ENCODE measurements at regions not wholly inside any gene's neighbourhood (a gene's known extent, or its start where the extent isn't known, plus 50 kb on each side); places are given as distances from the start of the nearest gene placed in this dataset.

GRCh38 chr10:107548301-107548700 is 383.8 kb upstream of the SORCS1 start:
- Histone ChIP-seq H3K27ac (no peak overlapping the region), H3K4me2 (no peak overlapping the region), H3K9me3 (ENCODE audit: low read depth) (no peaks in the 10 kb centered on the region), H3K4me1 (ENCODE audit: insufficient read depth) (no peaks in the 10 kb centered on the region), H3K36me3 (replicated peaks; ENCODE audit: insufficient read depth, low read depth) (no peaks in the 10 kb centered on the region), H3K27me3 (no peaks in the 10 kb centered on the region), H3K79me2 (no peaks in the 10 kb centered on the region), H4K20me1 (ENCODE audit: insufficient read depth, poor library complexity, severe bottlenecking) (no peaks in the 10 kb centered on the region), H3K4me3 (no peak overlapping the region), H3K9me2 (replicated peaks; ENCODE audit: insufficient read depth) (no peaks in the 10 kb centered on the region), H2AFZ (no peak overlapping the region)
- no peak for DNase-seq (ENCODE audit: low spot score)
- WGBS (ENCODE audit: low lambda C conversion rate, missing lambda C conversion rate): 53% methylated on average over 4 of the region's 4 CpGs
- TF ChIP-seq EZH2 (IDR thresholded peaks at IDR 0.05; ENCODE audit: borderline replicate concordance) (no peak), CTCF (IDR thresholded peaks at IDR 0.05; ENCODE audit: poor library complexity) (no peak), EZH2phosphoT487 (IDR thresholded peaks at IDR 0.05; ENCODE audit: low read depth, severe bottlenecking, unreplicated experiment) (no peak)

DNA sequence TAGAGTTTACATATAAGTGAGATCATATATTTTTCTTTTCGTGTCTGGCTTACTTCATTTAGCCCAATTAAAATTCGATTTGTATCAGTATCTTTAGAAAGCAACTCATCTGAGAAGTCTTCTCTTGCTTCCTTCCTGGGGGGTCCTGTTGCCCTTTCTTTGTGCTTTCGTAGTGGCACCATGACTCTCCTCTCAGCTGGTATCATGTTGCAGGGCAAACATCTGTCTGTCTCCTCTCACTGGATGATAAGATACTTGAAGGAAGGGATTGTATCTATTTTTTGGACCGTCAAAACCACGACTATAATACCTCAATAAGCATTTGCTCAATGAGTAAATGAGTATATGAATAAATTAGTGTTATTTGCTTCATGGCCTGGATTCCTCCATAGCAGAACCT is 382.5 kb upstream of the SORCS1 start:
- no peak overlapping the region for H2AFZ ChIP-seq
- 73% methylated on average over 5 of the region's 5 CpGs for WGBS (ENCODE audit: low lambda C conversion rate, missing lambda C conversion rate)
- no peaks in the 10 kb centered on the region for H3K9me3 ChIP-seq (ENCODE audit: low read depth)

GRCh38 chr10:107546284-107546683 is 381.8 kb upstream of the SORCS1 start:
- Histone ChIP-seq H4K20me1 (ENCODE audit: insufficient read depth, poor library complexity, severe bottlenecking) (no peaks in the 10 kb centered on the region), H3K4me1 (ENCODE audit: insufficient read depth) (no peaks in the 10 kb centered on the region), H3K36me3 (replicated peaks; ENCODE audit: insufficient read depth, low read depth) (no peaks in the 10 kb centered on the region), H3K27me3 (no peaks in the 10 kb centered on the region), H3K9me2 (replicated peaks; ENCODE audit: insufficient read depth) (no peaks in the 10 kb centered on the region), H2AFZ (no peak overlapping the region), H3K9me3 (ENCODE audit: low read depth) (no peaks in the 10 kb centered on the region), H3K4me3 (no peak overlapping the region), H3K4me2 (no peak overlapping the region), H3K79me2 (no peaks in the 10 kb centered on the region), H3K27ac (no peak overlapping the region)
- WGBS (ENCODE audit: low lambda C conversion rate, missing lambda C conversion rate): 52% methylated on average over 1 of the region's 1 CpG
- no peak for DNase-seq (ENCODE audit: low spot score)
- TF ChIP-seq EZH2 (IDR thresholded peaks at IDR 0.05; ENCODE audit: borderline replicate concordance) (no peak), CTCF (IDR thresholded peaks at IDR 0.05; ENCODE audit: poor library complexity) (no peak), EZH2phosphoT487 (IDR thresholded peaks at IDR 0.05; ENCODE audit: low read depth, severe bottlenecking, unreplicated experiment) (no peak)

More for the DNA sequence above, 382.5 kb upstream of the SORCS1 start:
- no peaks in the 10 kb centered on the region for H3K9me2 ChIP-seq (replicated peaks; ENCODE audit: insufficient read depth)
- no peak overlapping the region for H3K4me3 ChIP-seq
- no peaks in the 10 kb centered on the region for H3K27me3 ChIP-seq
- no peak for DNase-seq (ENCODE audit: low spot score)
- no peak overlapping the region for H3K27ac ChIP-seq
- H3K4me2 ChIP-seq: no peak overlapping the region
- no peaks in the 10 kb centered on the region for H4K20me1 ChIP-seq (ENCODE audit: insufficient read depth, poor library complexity, severe bottlenecking)
- TF ChIP-seq EZH2phosphoT487 (IDR thresholded peaks at IDR 0.05; ENCODE audit: low read depth, severe bottlenecking, unreplicated experiment) (no peak), EZH2 (IDR thresholded peaks at IDR 0.05; ENCODE audit: borderline replicate concordance) (no peak), CTCF (IDR thresholded peaks at IDR 0.05; ENCODE audit: poor library complexity) (no peak)
- H3K79me2 ChIP-seq: no peaks in the 10 kb centered on the region
- H3K36me3 ChIP-seq (replicated peaks; ENCODE audit: insufficient read depth, low read depth): no peaks in the 10 kb centered on the region
- no peaks in the 10 kb centered on the region for H3K4me1 ChIP-seq (ENCODE audit: insufficient read depth)

- H3K4me2 ChIP-seq: no peak overlapping the region
- H3K9me2 ChIP-seq (replicated peaks; ENCODE audit: insufficient read depth): no peaks in the 10 kb centered on the region
- H2AFZ ChIP-seq: no peak overlapping the region
- no peaks in the 10 kb centered on the region for H4K20me1 ChIP-seq (ENCODE audit: insufficient read depth, poor library complexity, severe bottlenecking)
- no peaks in the 10 kb centered on the region for H3K4me1 ChIP-seq (ENCODE audit: insufficient read depth)
- H3K79me2 ChIP-seq: no peaks in the 10 kb centered on the region
- H3K27ac ChIP-seq: no peak overlapping the region
- no peaks in the 10 kb centered on the region for H3K27me3 ChIP-seq
- no peaks in the 10 kb centered on the region for H3K9me3 ChIP-seq (ENCODE audit: low read depth)
- H3K36me3 ChIP-seq (replicated peaks; ENCODE audit: insufficient read depth, low read depth): no peaks in the 10 kb centered on the region
- TF ChIP-seq EZH2phosphoT487 (IDR thresholded peaks at IDR 0.05; ENCODE audit: low read depth, severe bottlenecking, unreplicated experiment) (no peak), CTCF (IDR thresholded peaks at IDR 0.05; ENCODE audit: poor library complexity) (no peak), EZH2 (IDR thresholded peaks at IDR 0.05; ENCODE audit: borderline replicate concordance) (no peak)
- H3K4me3 ChIP-seq: no peak overlapping the region
- no peak for DNase-seq (ENCODE audit: low spot score)
- WGBS (ENCODE audit: low lambda C conversion rate, missing lambda C conversion rate): 97% methylated on average over 18 of the region's 18 CpGs
These were observed 381.2 kb upstream of the SORCS1 start for GRCh38 chr10:107545717-107546116.
